ENCODE measurements at regions not wholly inside any gene's neighbourhood (a gene's known extent, or its start where the extent isn't known, plus 50 kb on each side); places are given as distances from the start of the nearest gene placed in this dataset.

GRCh38 chr5:29001666-29002065, 1963.3 kb upstream of the CDH9 start:
- peaks cover 15% of the 10 kb centered on the region for H3K9me3 ChIP-seq (ENCODE audit: control insufficient read depth, low read length)
- no peak overlapping the region for H3K27ac ChIP-seq (ENCODE audit: low read length, poor library complexity, severe bottlenecking)
- no peaks in the 10 kb centered on the region for H3K79me1 ChIP-seq (replicated peaks; ENCODE audit: low read length, poor library complexity, severe bottlenecking)
- no peak overlapping the region for H3K14ac ChIP-seq (ENCODE audit: low read length in 2 of 2)
- no peak overlapping the region for H2BK15ac ChIP-seq (ENCODE audit: low read depth, poor library complexity, severe bottlenecking)
- H4K91ac ChIP-seq (ENCODE audit: low read length), result no peak overlapping the region
- no peaks in the 10 kb centered on the region for H3K4me1 ChIP-seq (ENCODE audit: control insufficient read depth, insufficient read depth, low read depth, low read length)
- no peak overlapping the region for H3K4me3 ChIP-seq (ENCODE audit: insufficient read depth in 1 of 2, low read depth in 1 of 2, low read length in 2 of 2)
- no peak overlapping the region for H2BK120ac ChIP-seq (ENCODE audit: low read depth, low read length)
- H2AK5ac ChIP-seq (ENCODE audit: low read length, severe bottlenecking), result no peak overlapping the region
- no peak overlapping the region for H3K4me2 ChIP-seq (ENCODE audit: low read length, poor library complexity, severe bottlenecking)
- H3K18ac ChIP-seq (ENCODE audit: low read depth in 1 of 2, low read length in 2 of 2), result no peak overlapping the region
- H2BK12ac ChIP-seq (ENCODE audit: low read length in 2 of 2), result no peak overlapping the region
- H2AFZ ChIP-seq (ENCODE audit: low read depth, low read length), result no peak overlapping the region
- no peak for DNase-seq
- H3K9ac ChIP-seq (ENCODE audit: low read length), result no peak overlapping the region
- no peak overlapping the region for H3K4ac ChIP-seq (ENCODE audit: low read depth in 1 of 2, low read length in 2 of 2)
- no peak overlapping the region for H2BK5ac ChIP-seq (ENCODE audit: low read depth, low read length, poor library complexity, severe bottlenecking)
- 68% methylated on average over 3 of the region's 3 CpGs for WGBS
- H3K23ac ChIP-seq (ENCODE audit: low read length in 2 of 2), result no peak overlapping the region
- no peak overlapping the region for H4K8ac ChIP-seq (ENCODE audit: low read length)
- H3K36me3 ChIP-seq (ENCODE audit: control insufficient read depth in 1 of 2, insufficient read depth in 2 of 2, low read depth in 1 of 2, low read length in 2 of 2), result no peaks in the 10 kb centered on the region
- H3K27me3 ChIP-seq (ENCODE audit: control insufficient read depth in 1 of 2, insufficient read depth in 1 of 2, low read length in 2 of 2), result no peaks in the 10 kb centered on the region

- no peak overlapping the region for H3K14ac ChIP-seq (ENCODE audit: low read length in 2 of 2)
- no peak for DNase-seq
- H2BK12ac ChIP-seq (ENCODE audit: low read length in 2 of 2), result no peak overlapping the region
- no peak overlapping the region for H3K18ac ChIP-seq (ENCODE audit: low read depth in 1 of 2, low read length in 2 of 2)
- H4K8ac ChIP-seq (ENCODE audit: low read length), result no peak overlapping the region
- H3K23ac ChIP-seq (ENCODE audit: low read length in 2 of 2), result no peak overlapping the region
- H3K27me3 ChIP-seq (ENCODE audit: control insufficient read depth in 1 of 2, insufficient read depth in 1 of 2, low read length in 2 of 2), result no peaks in the 10 kb centered on the region
- no peak overlapping the region for H2BK15ac ChIP-seq (ENCODE audit: low read depth, poor library complexity, severe bottlenecking)
- H3K79me1 ChIP-seq (replicated peaks; ENCODE audit: low read length, poor library complexity, severe bottlenecking), result no peaks in the 10 kb centered on the region
- H3K4me2 ChIP-seq (ENCODE audit: low read length, poor library complexity, severe bottlenecking), result no peak overlapping the region
- no peak overlapping the region for H4K91ac ChIP-seq (ENCODE audit: low read length)
- H3K9me3 ChIP-seq (ENCODE audit: control insufficient read depth, low read length), result peaks cover 40% of the 10 kb centered on the region
- H3K4me1 ChIP-seq (ENCODE audit: control insufficient read depth, insufficient read depth, low read depth, low read length), result no peaks in the 10 kb centered on the region
- no peaks in the 10 kb centered on the region for H3K36me3 ChIP-seq (ENCODE audit: control insufficient read depth in 1 of 2, insufficient read depth in 2 of 2, low read depth in 1 of 2, low read length in 2 of 2)
- no peak overlapping the region for H2BK5ac ChIP-seq (ENCODE audit: low read depth, low read length, poor library complexity, severe bottlenecking)
- H3K4ac ChIP-seq (ENCODE audit: low read depth in 1 of 2, low read length in 2 of 2), result no peak overlapping the region
- no peak overlapping the region for H2AK5ac ChIP-seq (ENCODE audit: low read length, severe bottlenecking)
- no peak overlapping the region for H2BK120ac ChIP-seq (ENCODE audit: low read depth, low read length)
- 77% methylated on average over 2 of the region's 2 CpGs for WGBS
- H3K9ac ChIP-seq (ENCODE audit: low read length), result no peak overlapping the region
- no peak overlapping the region for H3K27ac ChIP-seq (ENCODE audit: low read length, poor library complexity, severe bottlenecking)
- H2AFZ ChIP-seq (ENCODE audit: low read depth, low read length), result no peak overlapping the region
- no peak overlapping the region for H3K4me3 ChIP-seq (ENCODE audit: insufficient read depth in 1 of 2, low read depth in 1 of 2, low read length in 2 of 2)
These were observed 1946.3 kb upstream of the CDH9 start for GRCh38 chr5:28984639-28985038.

GRCh38 chr5:28975508-28975907, 1937.1 kb upstream of the CDH9 start:
- Histone ChIP-seq H3K18ac (ENCODE audit: low read depth in 1 of 2, low read length in 2 of 2) (no peak overlapping the region), H3K4me2 (ENCODE audit: low read length, poor library complexity, severe bottlenecking) (no peak overlapping the region), H3K36me3 (ENCODE audit: control insufficient read depth in 1 of 2, insufficient read depth in 2 of 2, low read depth in 1 of 2, low read length in 2 of 2) (no peaks in the 10 kb centered on the region), H2AK5ac (ENCODE audit: low read length, severe bottlenecking) (no peak overlapping the region), H3K4me3 (ENCODE audit: insufficient read depth in 1 of 2, low read depth in 1 of 2, low read length in 2 of 2) (no peak overlapping the region), H3K27me3 (ENCODE audit: control insufficient read depth in 1 of 2, insufficient read depth in 1 of 2, low read length in 2 of 2) (no peaks in the 10 kb centered on the region), H3K9me3 (ENCODE audit: control insufficient read depth, low read length) (peaks cover 33% of the 10 kb centered on the region), H3K9ac (ENCODE audit: low read length) (no peak overlapping the region), H2BK15ac (ENCODE audit: low read depth, poor library complexity, severe bottlenecking) (no peak overlapping the region), H3K79me1 (replicated peaks; ENCODE audit: low read length, poor library complexity, severe bottlenecking) (no peaks in the 10 kb centered on the region), H3K14ac (ENCODE audit: low read length in 2 of 2) (no peak overlapping the region), H3K4me1 (ENCODE audit: control insufficient read depth, insufficient read depth, low read depth, low read length) (no peaks in the 10 kb centered on the region), H3K4ac (ENCODE audit: low read depth in 1 of 2, low read length in 2 of 2) (no peak overlapping the region), H3K23ac (ENCODE audit: low read length in 2 of 2) (no peak overlapping the region), H2AFZ (ENCODE audit: low read depth, low read length) (no peak overlapping the region), H4K8ac (ENCODE audit: low read length) (no peak overlapping the region), H2BK120ac (ENCODE audit: low read depth, low read length) (no peak overlapping the region), H2BK5ac (ENCODE audit: low read depth, low read length, poor library complexity, severe bottlenecking) (no peak overlapping the region), H2BK12ac (ENCODE audit: low read length in 2 of 2) (no peak overlapping the region), H3K27ac (ENCODE audit: low read length, poor library complexity, severe bottlenecking) (no peak overlapping the region), H4K91ac (ENCODE audit: low read length) (no peak overlapping the region)
- DNase-seq, result no peak
- WGBS, result no CpG with 5 or more reads among the region's 2 CpGs

GRCh38 chr5:28967848-28968247, 1929.5 kb upstream of the CDH9 start:
- Histone ChIP-seq H2BK12ac (ENCODE audit: low read length in 2 of 2) (no peak overlapping the region), H3K27ac (ENCODE audit: low read length, poor library complexity, severe bottlenecking) (no peak overlapping the region), H2BK15ac (ENCODE audit: low read depth, poor library complexity, severe bottlenecking) (no peak overlapping the region), H4K91ac (ENCODE audit: low read length) (no peak overlapping the region), H2BK120ac (ENCODE audit: low read depth, low read length) (no peak overlapping the region), H3K27me3 (ENCODE audit: control insufficient read depth in 1 of 2, insufficient read depth in 1 of 2, low read length in 2 of 2) (no peaks in the 10 kb centered on the region), H3K79me1 (replicated peaks; ENCODE audit: low read length, poor library complexity, severe bottlenecking) (no peaks in the 10 kb centered on the region), H2AFZ (ENCODE audit: low read depth, low read length) (no peak overlapping the region), H3K23ac (ENCODE audit: low read length in 2 of 2) (no peak overlapping the region), H3K36me3 (ENCODE audit: control insufficient read depth in 1 of 2, insufficient read depth in 2 of 2, low read depth in 1 of 2, low read length in 2 of 2) (no peaks in the 10 kb centered on the region), H3K14ac (ENCODE audit: low read length in 2 of 2) (no peak overlapping the region), H3K4me3 (ENCODE audit: insufficient read depth in 1 of 2, low read depth in 1 of 2, low read length in 2 of 2) (no peak overlapping the region), H2AK5ac (ENCODE audit: low read length, severe bottlenecking) (no peak overlapping the region), H3K9ac (ENCODE audit: low read length) (no peak overlapping the region), H3K4me1 (ENCODE audit: control insufficient read depth, insufficient read depth, low read depth, low read length) (no peaks in the 10 kb centered on the region), H2BK5ac (ENCODE audit: low read depth, low read length, poor library complexity, severe bottlenecking) (no peak overlapping the region), H4K8ac (ENCODE audit: low read length) (no peak overlapping the region), H3K9me3 (ENCODE audit: control insufficient read depth, low read length) (peaks cover 21% of the 10 kb centered on the region), H3K18ac (ENCODE audit: low read depth in 1 of 2, low read length in 2 of 2) (no peak overlapping the region), H3K4me2 (ENCODE audit: low read length, poor library complexity, severe bottlenecking) (no peak overlapping the region), H3K4ac (ENCODE audit: low read depth in 1 of 2, low read length in 2 of 2) (no peak overlapping the region)
- DNase-seq, result no peak
- 70% methylated on average over 3 of the region's 3 CpGs for WGBS
